SU-DHL-6 (cell line): ENCODE measurements at regions not wholly inside any gene's neighbourhood (a gene's known extent, or its start where the extent isn't known, plus 50 kb on each side); places are given as distances from the start of the nearest gene placed in this dataset.

Source experiments
- H2AFZ ChIP-seq: fragments of 200-600 bp; sonication (generic); 2 replicates; pipeline ENCODE4 v1.6.1; 2014; ENCODE audit warnings: low read depth, mild to moderate bottlenecking, moderate library complexity, mixed read lengths, antibody characterized with exemption, low read length; ENCODE audit not compliant: severe bottlenecking
- H3F3A ChIP-seq: fragments of 200-600 bp; shearing (Covaris generic); 2 replicates; pipeline ENCODE4 v1.6.0; 2016; ENCODE audit warnings: antibody characterized with exemption, mild to moderate bottlenecking; ENCODE audit not compliant: insufficient read depth
- H3K27ac ChIP-seq: fragments of 200-600 bp; sonication (generic); 2 replicates; pipeline ENCODE4 v1.5.1; 2016; ENCODE audit warnings: low read depth, mild to moderate bottlenecking, low read length, moderate library complexity, mixed read lengths
- H3K27me3 ChIP-seq: fragments of 200-600 bp; sonication (generic), shearing (Covaris generic); 2 replicates; pipeline ENCODE4 v1.6.0; 2014; ENCODE audit warnings: mild to moderate bottlenecking, low read length
- H3K36me3 ChIP-seq: fragments of 200-600 bp; sonication (generic); 2 replicates; pipeline ENCODE4 v1.6.1; 2014; ENCODE audit warnings: mild to moderate bottlenecking, low read length, mixed read lengths
- H3K4me2 ChIP-seq: fragments of 300-600, 200-600 bp; shearing (Covaris generic), sonication (generic); 2 replicates; pipeline ENCODE4 v1.6.0; 2014; ENCODE audit warnings: low read length, low read depth, mild to moderate bottlenecking; ENCODE audit not compliant: poor library complexity, severe bottlenecking
- H3K4me3 ChIP-seq: fragments of 200-600 bp; sonication (generic); 2 replicates; pipeline ENCODE4 v1.5.1; 2014; ENCODE audit warnings: antibody characterized with exemption, low read length, mild to moderate bottlenecking, mixed read lengths; ENCODE audit not compliant: insufficient read depth, poor library complexity, severe bottlenecking
- H3K79me2 ChIP-seq: fragments of 200-600 bp; sonication (generic); 2 replicates; pipeline ENCODE4 v1.6.1; 2014; ENCODE audit warnings: mild to moderate bottlenecking, low read length, moderate library complexity; ENCODE audit not compliant: insufficient read depth
- H3K9ac ChIP-seq: fragments of 200-600 bp; sonication (generic); 2 replicates; pipeline ENCODE4 v1.7.0; 2014; ENCODE audit warnings: mild to moderate bottlenecking, low read length
- H3K9me2 ChIP-seq: fragments of 200-600 bp; sonication (generic); replicated peaks from 2 replicates; pipeline ENCODE4 v1.6.1; 2014; ENCODE audit warnings: low read length; ENCODE audit not compliant: insufficient read depth
- H3K9me3 ChIP-seq: fragments of 200-600 bp; sonication (generic); 2 replicates; pipeline ENCODE4 v1.6.1; 2014; ENCODE audit warnings: low read length, mixed read lengths; ENCODE audit not compliant: insufficient read depth
- H4K20me1 ChIP-seq: fragments of 200-600 bp; sonication (generic); 2 replicates; pipeline ENCODE4 v1.6.1; 2014; ENCODE audit warnings: low read depth, mild to moderate bottlenecking, antibody characterized with exemption, low read length, moderate library complexity, mixed read lengths
- EZH2phosphoT487 ChIP-seq: fragments of 200-600 bp; sonication (generic), shearing (Covaris generic); conservative IDR thresholded peaks from 2 replicates; pipeline ENCODE4 v1.6.1; 2018; ENCODE audit warnings: mild to moderate bottlenecking, antibody characterized with exemption, low read length, moderate library complexity, mixed read lengths
- TF ChIP-seq, protein P1 (sequence below): fragments of 200-600 bp; sonication (generic); IDR thresholded peaks from one replicate; pipeline ENCODE4 v1.5.1; 2017; ENCODE audit warnings: antibody characterized with exemption, mild to moderate bottlenecking, low read length, moderate library complexity; ENCODE audit not compliant: insufficient read depth, poor library complexity, severe bottlenecking

DNA sequence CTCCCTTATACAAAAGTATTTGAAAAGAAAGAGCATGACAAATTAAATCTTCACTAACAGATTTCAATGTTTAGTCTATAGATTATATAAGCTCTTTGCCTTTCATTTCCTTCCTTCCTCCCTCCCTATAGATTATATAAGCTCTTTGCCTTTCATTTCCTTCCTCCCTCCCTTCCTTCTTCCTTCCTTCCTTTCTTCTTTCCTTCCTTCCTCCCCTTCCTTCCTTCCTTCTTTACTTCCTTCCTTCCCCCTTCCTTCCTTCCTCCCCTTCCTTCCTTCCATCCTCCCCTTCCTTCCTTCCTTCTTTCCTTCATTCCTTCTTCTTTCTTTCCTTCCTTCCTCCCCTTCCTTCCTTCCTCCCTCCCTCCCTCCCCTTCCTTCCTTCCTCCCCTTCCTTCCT, 209.8 kb upstream of the CBLB start:
- Histone ChIP-seq H3K9me2 (no peaks in the 10 kb centered on the region), H3K9ac (no peak overlapping the region), H3K36me3 (no peaks in the 10 kb centered on the region), H3F3A (no peaks in the 10 kb centered on the region), H3K79me2 (no peaks in the 10 kb centered on the region), H3K9me3 (no peaks in the 10 kb centered on the region), H2AFZ (no peak overlapping the region), H3K4me3 (no peak overlapping the region), H3K4me2 (no peak overlapping the region), H3K27me3 (no peaks in the 10 kb centered on the region), H3K27ac (no peak overlapping the region), H4K20me1 (no peaks in the 10 kb centered on the region)
- TF ChIP-seq, protein P1, sequence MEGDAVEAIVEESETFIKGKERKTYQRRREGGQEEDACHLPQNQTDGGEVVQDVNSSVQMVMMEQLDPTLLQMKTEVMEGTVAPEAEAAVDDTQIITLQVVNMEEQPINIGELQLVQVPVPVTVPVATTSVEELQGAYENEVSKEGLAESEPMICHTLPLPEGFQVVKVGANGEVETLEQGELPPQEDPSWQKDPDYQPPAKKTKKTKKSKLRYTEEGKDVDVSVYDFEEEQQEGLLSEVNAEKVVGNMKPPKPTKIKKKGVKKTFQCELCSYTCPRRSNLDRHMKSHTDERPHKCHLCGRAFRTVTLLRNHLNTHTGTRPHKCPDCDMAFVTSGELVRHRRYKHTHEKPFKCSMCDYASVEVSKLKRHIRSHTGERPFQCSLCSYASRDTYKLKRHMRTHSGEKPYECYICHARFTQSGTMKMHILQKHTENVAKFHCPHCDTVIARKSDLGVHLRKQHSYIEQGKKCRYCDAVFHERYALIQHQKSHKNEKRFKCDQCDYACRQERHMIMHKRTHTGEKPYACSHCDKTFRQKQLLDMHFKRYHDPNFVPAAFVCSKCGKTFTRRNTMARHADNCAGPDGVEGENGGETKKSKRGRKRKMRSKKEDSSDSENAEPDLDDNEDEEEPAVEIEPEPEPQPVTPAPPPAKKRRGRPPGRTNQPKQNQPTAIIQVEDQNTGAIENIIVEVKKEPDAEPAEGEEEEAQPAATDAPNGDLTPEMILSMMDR, result no peak
- no peak for TF ChIP-seq EZH2phosphoT487

DNA sequence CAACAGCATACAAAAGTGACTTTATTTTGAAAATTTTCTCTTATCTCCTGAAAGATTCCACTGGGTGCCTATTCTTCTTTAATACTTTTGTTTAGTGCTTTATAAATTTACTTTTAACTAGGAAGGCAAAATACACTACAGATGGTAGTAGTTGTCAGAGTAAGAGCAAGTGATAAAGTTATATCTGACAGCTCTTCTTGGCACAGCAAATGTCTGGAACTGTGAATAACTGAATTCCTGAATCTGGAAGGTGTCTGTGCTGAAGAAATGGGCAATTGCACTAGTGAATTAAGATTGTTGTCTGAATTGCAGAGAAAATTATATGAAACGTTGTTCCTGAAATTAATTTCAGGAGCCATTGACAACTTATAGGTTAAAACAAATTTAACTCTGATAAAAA, 213.8 kb upstream of the CBLB start:
- Histone ChIP-seq H3K4me3 (no peak overlapping the region), H3K4me2 (no peak overlapping the region), H3F3A (no peaks in the 10 kb centered on the region), H3K79me2 (no peaks in the 10 kb centered on the region), H3K36me3 (no peaks in the 10 kb centered on the region), H3K9me3 (no peaks in the 10 kb centered on the region), H2AFZ (no peak overlapping the region), H3K9me2 (no peaks in the 10 kb centered on the region), H3K27ac (no peak overlapping the region), H3K27me3 (no peaks in the 10 kb centered on the region), H3K9ac (no peak overlapping the region), H4K20me1 (no peaks in the 10 kb centered on the region)
- TF ChIP-seq, protein P1, result no peak

DNA sequence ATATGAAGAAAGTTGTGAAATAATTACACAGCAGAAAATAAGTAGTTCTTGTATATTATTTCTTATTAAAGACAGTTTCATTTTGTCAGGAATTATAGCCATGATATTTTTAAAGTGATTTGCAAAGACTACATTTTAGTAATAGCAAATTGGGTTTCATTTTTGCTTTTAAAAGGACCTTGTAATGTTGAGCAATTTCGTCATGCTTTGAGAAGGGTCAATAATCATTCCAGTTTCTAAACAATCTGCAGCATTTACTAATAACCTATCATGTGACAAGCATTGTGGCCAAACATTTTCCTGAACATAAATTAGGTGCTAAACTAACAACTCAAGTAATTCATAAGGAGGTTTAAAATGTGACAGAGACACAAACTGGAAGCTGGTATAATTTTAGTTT, 214.4 kb upstream of the CBLB start:
- Histone ChIP-seq H3K27me3 (no peaks in the 10 kb centered on the region), H3K36me3 (no peaks in the 10 kb centered on the region), H3K9me2 (no peaks in the 10 kb centered on the region), H4K20me1 (no peaks in the 10 kb centered on the region), H2AFZ (no peak overlapping the region), H3K27ac (no peak overlapping the region), H3K79me2 (no peaks in the 10 kb centered on the region), H3K9me3 (no peaks in the 10 kb centered on the region), H3K4me3 (no peak overlapping the region), H3F3A (no peaks in the 10 kb centered on the region), H3K4me2 (no peak overlapping the region), H3K9ac (no peak overlapping the region)
- TF ChIP-seq, protein P1, result no peak
- no peak for TF ChIP-seq EZH2phosphoT487

DNA sequence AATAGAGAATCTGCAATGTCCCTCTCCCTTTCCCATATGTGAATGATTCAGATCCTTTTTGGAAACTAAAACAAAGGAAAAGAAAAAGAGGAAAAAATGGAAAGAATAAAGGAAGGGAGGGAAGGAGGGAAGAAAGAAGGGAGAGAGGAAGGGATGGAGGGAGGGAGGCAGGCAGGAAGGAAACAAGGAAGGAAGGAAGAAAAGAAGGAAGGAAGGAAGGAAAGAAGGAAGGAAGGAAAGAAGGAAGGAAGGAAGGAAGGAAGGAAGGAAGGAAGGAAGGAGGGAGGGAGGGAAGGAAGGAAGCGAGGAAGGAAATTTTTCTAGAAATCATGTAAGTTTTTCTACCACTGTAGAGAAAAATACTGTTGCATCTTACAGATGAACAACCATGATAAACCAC, 215.0 kb upstream of the CBLB start:
- Histone ChIP-seq H3K9me2 (no peaks in the 10 kb centered on the region), H3K9me3 (no peaks in the 10 kb centered on the region), H3K36me3 (no peaks in the 10 kb centered on the region), H3K27ac (no peak overlapping the region), H3K4me3 (no peak overlapping the region), H4K20me1 (no peaks in the 10 kb centered on the region), H3K27me3 (no peaks in the 10 kb centered on the region), H3K9ac (no peak overlapping the region), H2AFZ (no peak overlapping the region), H3K79me2 (no peaks in the 10 kb centered on the region), H3F3A (no peaks in the 10 kb centered on the region), H3K4me2 (no peak overlapping the region)
- TF ChIP-seq EZH2phosphoT487, result no peak
- TF ChIP-seq, protein P1, result no peak
